GM21825 (cell line): ENCODE measurements at regions not wholly inside any gene's neighbourhood (a gene's known extent, or its start where the extent isn't known, plus 50 kb on each side); places are given as distances from the start of the nearest gene placed in this dataset.
A peak's percentile ranks its signal among the peaks of the same experiment; 100 is the strongest.
"Not testable (repeated sequence)": the region's sequence is repeated elsewhere in the genome, so short reads cannot be mapped to it uniquely, and the experiment has no call there.

ENCODE experiments used
- ATAC-seq: cut with Tn5 transposase; IDR thresholded peaks from one replicate; pipeline ENCODE4 v1.9.1; 2021; ENCODE audit warnings: mild to moderate bottlenecking, moderate library complexity; ENCODE audit not compliant: unreplicated experiment

DNA sequence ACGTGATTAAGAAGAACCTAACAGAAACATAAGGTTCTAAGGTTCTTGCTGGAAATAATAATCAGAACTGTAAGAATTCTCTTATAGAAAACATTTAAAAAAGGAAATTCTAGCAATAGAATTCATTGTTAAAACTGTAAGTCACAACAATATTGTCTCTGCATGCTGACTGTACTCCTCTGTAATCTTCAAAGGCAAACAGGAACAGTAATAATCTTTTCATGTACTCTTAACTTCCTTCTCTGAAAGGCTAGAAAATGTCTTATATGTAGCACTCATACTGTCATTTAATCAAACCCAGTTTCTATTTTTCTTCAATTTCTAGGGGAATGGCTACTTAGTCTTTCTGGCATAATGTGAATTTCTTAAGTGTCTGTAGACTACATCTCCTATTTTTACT lies 103.5 kb upstream of the AGAP9 start:
- not testable (repeated sequence) for ATAC-seq

DNA sequence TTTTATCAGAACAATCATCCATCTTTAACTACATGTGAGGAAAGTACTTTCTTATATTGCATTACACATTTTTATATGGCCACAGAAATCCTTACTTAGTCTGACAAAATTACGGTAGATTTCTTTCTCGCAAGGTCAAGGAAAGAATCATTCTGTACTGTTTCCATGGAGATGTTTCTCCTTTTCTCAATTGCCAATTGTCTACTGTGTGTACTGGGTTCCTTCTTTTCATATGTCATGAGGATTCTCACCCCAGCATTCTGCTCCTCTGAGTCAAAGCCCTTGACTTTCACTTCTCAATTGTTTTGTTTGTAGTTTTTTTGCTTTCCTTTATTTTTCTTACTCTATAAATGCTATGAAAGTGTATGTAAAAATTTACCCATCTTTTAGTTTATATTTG lies 99.3 kb upstream of the AGAP9 start:
- ATAC-seq = not testable (repeated sequence)

GRCh38 chr10:47619300-47620012 lies 96.0 kb upstream of the AGAP9 start:
- ATAC-seq = not testable (repeated sequence)

DNA sequence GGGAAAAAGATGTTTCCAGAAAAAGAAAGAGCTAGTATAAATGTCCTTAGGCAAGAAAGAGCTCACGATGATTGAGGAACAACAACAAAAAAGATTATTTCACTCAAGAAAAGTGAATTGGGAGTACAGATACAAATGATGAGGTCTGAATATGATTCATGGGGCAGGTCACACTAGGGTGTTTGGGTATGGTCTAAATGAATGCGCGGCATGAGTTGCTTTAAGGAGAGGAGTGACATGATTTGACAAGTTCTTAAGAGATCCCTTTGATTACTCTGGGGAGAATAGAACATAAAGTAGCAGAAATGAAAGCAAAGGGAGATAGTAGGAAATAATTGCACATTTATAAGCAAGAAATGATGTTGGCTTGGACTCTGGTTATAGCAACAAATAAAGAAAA lies 85.9 kb upstream of the AGAP9 start:
- ATAC-seq = not testable (repeated sequence)

DNA sequence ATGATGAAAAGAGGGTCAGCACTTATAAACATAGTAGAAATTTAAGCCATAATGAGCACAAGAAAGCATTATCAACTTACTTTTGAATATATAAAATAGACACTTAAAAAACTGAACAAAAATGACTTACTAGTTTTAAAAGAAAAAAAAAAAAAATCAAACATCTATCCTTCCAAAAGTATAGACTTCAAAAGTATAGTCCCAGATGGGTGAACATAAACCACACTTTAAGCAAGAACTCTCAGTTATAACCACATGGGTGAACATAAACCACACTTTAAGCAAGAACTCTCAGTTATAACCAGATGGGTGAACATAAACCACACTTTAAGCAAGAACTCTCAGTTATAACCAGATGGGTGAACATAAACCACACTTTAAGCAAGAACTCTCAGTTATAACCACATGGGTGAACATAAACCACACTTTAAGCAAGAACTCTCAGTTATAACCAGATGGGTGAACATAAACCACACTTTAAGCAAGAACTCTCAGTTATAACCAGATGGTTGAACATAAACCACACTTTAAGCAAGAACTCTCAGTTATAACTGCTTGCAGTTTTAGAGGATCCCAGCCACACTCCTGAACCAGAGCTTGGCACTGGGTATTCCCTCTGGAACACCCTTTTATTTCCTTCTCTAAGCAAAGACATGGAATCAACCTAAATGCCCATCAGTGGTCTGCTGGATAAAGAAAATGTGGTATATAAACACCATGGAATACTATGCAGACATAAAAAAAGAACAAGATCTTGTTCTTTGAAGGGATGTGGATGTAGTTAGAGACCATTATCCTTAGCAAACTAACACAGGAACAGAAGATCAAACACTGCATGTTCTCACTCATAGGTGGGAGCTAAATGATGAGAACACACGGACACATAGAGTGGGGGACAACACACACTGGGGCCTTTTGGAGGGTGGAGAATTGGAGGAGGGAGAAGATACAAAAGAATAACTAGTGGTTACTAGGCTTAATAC lies 82.6 kb upstream of the AGAP9 start:
- ATAC-seq = not testable (repeated sequence)

DNA sequence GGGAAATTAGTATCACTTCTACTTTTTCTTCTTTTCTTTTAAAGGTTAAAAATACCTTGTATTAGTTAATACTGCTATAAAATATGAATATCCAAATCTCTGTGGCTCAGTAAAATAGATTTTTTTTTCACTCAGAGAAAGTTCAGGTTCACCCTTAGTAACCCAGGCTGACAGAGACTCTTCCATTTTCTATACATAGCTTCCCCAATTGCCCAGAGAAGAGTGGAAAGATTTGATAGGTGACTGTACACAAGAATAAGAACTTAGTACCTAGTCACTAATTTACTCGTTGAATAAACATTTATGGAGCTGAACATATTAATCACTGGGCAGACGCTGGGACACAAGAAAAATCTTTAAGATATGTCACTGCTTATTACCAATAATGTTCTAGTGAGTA lies 77.2 kb upstream of the AGAP9 start:
- ATAC-seq = not testable (repeated sequence)

DNA sequence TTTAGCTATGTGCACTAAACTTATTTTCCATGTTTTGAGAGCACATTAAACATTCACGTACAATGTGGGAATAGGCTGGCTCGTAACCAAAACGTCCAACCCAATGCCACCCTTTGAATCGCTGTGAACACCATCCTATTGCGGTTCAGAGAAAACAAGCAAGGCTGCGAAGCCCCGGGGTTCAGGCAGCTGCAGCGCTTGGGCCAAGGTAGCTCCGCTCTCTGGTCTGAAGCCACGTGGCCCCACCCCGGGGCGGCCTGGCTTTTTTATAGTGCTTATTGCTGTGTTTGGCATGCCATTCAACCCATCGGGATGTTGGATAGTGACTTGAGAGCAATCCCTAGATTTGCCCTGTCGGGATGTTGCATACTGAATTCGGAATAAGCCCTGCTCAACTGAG lies 76.7 kb upstream of the AGAP9 start:
- not testable (repeated sequence) for ATAC-seq

DNA sequence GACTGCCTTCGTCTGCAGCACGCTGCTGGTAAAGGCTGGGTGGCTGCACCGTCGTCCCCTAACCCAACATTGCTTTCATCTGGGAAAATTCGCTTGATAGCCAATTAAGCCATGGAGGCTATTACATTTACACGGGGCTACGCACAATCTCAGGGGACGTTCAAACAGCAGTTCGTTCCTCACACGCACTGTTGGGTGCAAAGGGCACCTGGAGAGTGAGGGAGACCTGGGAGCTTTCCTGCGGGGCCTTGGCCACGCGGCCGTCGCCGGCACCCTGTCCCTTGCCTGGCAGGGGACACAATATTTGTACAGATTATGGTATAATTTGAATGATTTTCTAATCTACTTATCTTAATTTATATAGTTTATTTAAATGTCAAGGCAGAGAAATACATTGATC lies 76.2 kb upstream of the AGAP9 start:
- not testable (repeated sequence) for ATAC-seq

- not testable (repeated sequence) for ATAC-seq
These were observed 70.4 kb upstream of the AGAP9 start for GRCh38 chr10:47593805-47594204.

DNA sequence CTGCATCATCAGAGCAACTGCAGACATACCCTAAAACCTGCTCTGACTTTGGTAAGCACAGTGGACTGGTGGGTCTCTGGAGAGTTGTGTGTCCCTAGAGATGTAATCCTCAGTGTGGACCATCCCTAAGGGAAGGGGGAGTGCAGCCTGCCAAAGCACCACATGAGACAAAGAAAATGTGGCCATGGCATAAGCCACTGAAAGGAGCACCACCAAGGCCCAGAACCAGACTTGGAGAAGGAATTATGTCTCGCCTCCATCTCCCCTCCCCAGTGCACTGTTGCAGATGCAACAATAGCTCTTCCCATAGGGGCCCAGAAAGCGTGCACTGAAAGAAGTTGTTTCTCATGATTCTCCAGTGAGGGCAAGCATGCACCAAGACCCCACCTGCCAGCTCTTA lies 69.7 kb upstream of the AGAP9 start:
- not testable (repeated sequence) for ATAC-seq

DNA sequence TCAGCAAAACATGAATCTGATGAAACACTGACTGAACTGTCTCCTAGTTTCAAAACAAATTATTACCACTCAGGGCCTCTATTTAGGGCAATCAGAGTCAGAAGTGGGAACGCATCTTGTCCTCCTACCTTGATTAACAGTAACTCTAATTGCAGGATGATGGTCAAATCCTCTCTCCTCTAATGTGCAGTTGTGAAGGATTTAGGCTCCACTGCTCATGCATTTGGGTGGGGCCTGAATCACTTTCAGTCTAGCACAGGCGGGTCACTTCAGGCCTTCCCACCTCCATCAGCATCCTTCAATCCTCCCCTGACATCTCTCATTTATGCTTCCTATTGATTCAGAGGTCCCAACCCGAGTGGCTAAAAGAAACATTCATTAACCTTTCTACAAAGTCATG lies 67.5 kb upstream of the AGAP9 start:
- not testable (repeated sequence) for ATAC-seq

DNA sequence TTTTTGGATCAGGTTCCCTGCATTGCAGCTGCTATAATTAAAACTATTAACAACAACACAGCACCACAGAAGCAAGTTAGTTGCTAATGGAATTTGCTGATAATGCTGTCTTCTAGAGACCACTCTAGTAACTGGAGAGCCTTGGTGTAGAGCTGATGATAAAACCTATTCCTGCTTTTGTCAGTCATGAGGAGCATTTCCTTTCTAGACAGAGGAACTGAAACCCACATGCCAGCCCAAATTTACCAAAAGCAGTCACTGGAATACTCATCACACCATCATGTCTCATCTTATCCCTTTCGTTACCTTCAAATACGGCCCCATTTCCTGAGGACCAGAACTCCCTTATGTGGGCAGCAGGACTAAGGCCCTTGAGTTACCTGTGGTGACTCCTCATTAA lies 67.1 kb upstream of the AGAP9 start:
- not testable (repeated sequence) for ATAC-seq

DNA sequence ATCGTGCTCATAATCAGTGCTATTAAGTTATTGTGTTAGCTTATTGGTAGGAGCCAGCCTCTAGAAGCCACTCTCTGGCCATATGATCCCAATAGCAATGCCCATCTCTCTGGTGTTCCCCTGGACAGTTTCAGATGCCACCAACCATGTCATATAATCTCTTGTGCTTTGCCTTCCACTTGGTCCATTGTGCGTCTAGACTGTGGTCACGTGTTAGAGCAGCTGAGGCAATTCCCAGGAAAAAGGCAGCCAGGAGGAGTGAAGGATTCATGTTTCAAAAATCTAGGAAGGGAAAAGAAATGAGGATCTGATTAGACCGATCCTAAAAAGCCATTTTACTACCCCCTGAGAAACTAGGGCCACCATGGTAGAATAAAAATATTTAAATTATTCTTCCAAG lies 58.6 kb upstream of the AGAP9 start:
- not testable (repeated sequence) for ATAC-seq

DNA sequence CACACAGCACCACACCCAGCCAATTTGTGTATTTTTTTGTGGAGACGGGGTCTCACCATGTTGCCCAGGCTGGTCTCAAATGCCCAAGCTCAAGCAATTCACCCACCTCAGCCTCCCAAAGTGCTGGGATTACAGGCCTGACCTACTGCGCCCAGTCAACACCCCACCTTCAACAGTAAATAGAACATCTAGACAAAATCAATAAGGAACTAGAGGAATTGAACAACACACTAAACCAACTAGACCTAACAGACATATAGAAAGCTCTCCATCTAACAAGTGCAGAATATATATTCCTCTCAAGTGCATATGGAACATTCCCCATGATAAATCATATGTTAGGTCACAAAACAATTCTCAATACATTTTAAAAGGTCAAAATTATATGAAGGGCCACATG lies 56.6 kb upstream of the AGAP9 start:
- not testable (repeated sequence) for ATAC-seq

DNA sequence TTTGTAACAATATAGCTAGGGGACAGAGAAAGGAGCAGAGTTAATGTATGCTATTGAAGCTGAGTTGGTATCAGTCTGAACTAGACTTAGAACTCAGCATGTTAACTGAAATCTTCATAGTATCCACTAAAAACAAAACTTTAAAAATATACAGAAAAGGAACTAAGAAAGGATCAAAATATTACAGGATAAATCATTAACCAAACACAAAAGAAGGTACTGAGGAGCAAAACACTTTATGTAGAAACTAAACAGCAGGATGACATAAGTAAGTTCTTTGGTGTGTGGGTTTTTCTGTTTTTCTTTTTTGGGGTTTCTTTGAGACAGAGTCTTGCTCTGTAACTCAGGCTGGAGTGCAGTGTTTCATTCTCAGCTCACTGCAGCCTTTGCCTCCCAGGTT lies 55.1 kb upstream of the AGAP9 start:
- ATAC-seq = peak; percentile 100
